ENCODE measurements at regions not wholly inside any gene's neighbourhood (a gene's known extent, or its start where the extent isn't known, plus 50 kb on each side); places are given as distances from the start of the nearest gene placed in this dataset.

DNA sequence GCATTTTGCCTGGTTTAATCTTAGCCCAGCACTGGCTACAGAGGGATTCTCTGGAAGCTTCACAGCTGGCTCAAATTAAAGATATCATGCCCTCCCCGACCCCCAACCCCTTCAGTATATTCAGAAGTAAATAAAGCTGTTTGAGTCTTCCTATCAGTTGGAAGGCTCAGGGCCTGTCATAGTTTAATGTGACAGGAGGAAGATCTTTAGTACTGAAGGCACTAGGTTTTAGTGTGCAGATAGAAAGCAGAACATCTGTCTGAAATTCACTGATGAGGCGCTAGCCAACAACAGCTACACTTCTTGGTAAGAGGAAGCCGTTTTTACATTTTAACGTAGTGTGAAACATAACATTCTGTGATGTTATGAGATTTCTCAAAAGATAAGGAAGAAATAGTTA is 969.1 kb upstream of the CDH2 start:
- TF ChIP-seq CTCF (IDR thresholded peaks at IDR 0.05): no peak
- TF ChIP-seq, protein P1, sequence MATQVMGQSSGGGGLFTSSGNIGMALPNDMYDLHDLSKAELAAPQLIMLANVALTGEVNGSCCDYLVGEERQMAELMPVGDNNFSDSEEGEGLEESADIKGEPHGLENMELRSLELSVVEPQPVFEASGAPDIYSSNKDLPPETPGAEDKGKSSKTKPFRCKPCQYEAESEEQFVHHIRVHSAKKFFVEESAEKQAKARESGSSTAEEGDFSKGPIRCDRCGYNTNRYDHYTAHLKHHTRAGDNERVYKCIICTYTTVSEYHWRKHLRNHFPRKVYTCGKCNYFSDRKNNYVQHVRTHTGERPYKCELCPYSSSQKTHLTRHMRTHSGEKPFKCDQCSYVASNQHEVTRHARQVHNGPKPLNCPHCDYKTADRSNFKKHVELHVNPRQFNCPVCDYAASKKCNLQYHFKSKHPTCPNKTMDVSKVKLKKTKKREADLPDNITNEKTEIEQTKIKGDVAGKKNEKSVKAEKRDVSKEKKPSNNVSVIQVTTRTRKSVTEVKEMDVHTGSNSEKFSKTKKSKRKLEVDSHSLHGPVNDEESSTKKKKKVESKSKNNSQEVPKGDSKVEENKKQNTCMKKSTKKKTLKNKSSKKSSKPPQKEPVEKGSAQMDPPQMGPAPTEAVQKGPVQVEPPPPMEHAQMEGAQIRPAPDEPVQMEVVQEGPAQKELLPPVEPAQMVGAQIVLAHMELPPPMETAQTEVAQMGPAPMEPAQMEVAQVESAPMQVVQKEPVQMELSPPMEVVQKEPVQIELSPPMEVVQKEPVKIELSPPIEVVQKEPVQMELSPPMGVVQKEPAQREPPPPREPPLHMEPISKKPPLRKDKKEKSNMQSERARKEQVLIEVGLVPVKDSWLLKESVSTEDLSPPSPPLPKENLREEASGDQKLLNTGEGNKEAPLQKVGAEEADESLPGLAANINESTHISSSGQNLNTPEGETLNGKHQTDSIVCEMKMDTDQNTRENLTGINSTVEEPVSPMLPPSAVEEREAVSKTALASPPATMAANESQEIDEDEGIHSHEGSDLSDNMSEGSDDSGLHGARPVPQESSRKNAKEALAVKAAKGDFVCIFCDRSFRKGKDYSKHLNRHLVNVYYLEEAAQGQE (IDR thresholded peaks at IDR 0.05; ENCODE audit: insufficient read depth in 1 of 2, low read depth in 2 of 2, low read length in 1 of 2): no peak

Measured in Panc1 (cell line).